Astrocyte (in vitro differentiated cells and primary cell): ENCODE measurements at regions not wholly inside any gene's neighbourhood (a gene's known extent, or its start where the extent isn't known, plus 50 kb on each side); places are given as distances from the start of the nearest gene placed in this dataset.

ENCODE experiments used
- DNase-seq: peaks from one replicate; pipeline ENCODE4 v3.0.0-alpha.2; 2010; ENCODE audit warnings: low read depth
- FAIRE-seq: peaks from 2 replicates; lab custom pipeline; 2011; peaks lifted over from hg19 to GRCh38; lab: Jason Lieb, UNC
- H2AFZ ChIP-seq: 2 replicates; pipeline ENCODE4 v1.6.0; 2012; ENCODE audit warnings: low read depth, low read length, inconsistent platforms
- H3K27ac ChIP-seq: 2 replicates; pipeline ENCODE4 v1.5.1; 2011; ENCODE audit warnings: low read depth, low read length, inconsistent platforms
- H3K27me3 ChIP-seq: 2 replicates; pipeline ENCODE4 v1.6.0; 2011; ENCODE audit warnings: low read length, inconsistent platforms; ENCODE audit not compliant: insufficient read depth
- H3K36me3 ChIP-seq: 2 replicates; pipeline ENCODE4 v1.5.1; 2011; ENCODE audit warnings: low read length, inconsistent platforms; ENCODE audit not compliant: insufficient read depth
- H3K4me1 ChIP-seq: 2 replicates; pipeline ENCODE4 v1.5.1; 2011; ENCODE audit warnings: low read length, inconsistent platforms; ENCODE audit not compliant: insufficient read depth
- H3K4me2 ChIP-seq: 2 replicates; pipeline ENCODE4 v1.6.0; 2012; ENCODE audit warnings: low read length, inconsistent platforms
- H3K4me3 ChIP-seq: 2 replicates; pipeline ENCODE4 v1.5.1; 2011; ENCODE audit warnings: low read depth, mild to moderate bottlenecking, low read length, inconsistent platforms; ENCODE audit not compliant: insufficient read depth
- H3K79me2 ChIP-seq: 2 replicates; pipeline ENCODE4 v1.6.0; 2012; ENCODE audit warnings: mild to moderate bottlenecking, low read length, inconsistent platforms; ENCODE audit not compliant: insufficient read depth
- H3K9ac ChIP-seq: 2 replicates; pipeline ENCODE4 v1.6.0; 2012; ENCODE audit warnings: mild to moderate bottlenecking, low read length, inconsistent platforms
- H3K9me3 ChIP-seq: 2 replicates; pipeline ENCODE4 v1.5.1; 2012; ENCODE audit warnings: low read depth, mild to moderate bottlenecking, low read length, inconsistent platforms; ENCODE audit not compliant: insufficient read depth
- H4K20me1 ChIP-seq: 2 replicates; pipeline ENCODE4 v1.6.0; 2012; ENCODE audit warnings: low read length, inconsistent platforms; ENCODE audit not compliant: insufficient read depth
- H3K27ac Mint-ChIP-seq: one replicate; pipeline ENCODE4 v1.8.0; 2021; ENCODE audit warnings: mild to moderate bottlenecking, mixed read lengths; ENCODE audit not compliant: unreplicated experiment
- H3K27me3 Mint-ChIP-seq: one replicate; pipeline ENCODE4 v1.8.0; 2021; ENCODE audit warnings: low read depth, mixed read lengths; ENCODE audit not compliant: unreplicated experiment
- H3K36me3 Mint-ChIP-seq: one replicate; pipeline ENCODE4 v1.8.0; 2021; ENCODE audit warnings: low read depth, mixed read lengths; ENCODE audit not compliant: unreplicated experiment
- H3K4me1 Mint-ChIP-seq: one replicate; pipeline ENCODE4 v1.8.0; 2021; ENCODE audit warnings: low read depth, mixed read lengths; ENCODE audit not compliant: unreplicated experiment
- H3K4me3 Mint-ChIP-seq: one replicate; pipeline ENCODE4 v1.8.0; 2021; ENCODE audit warnings: mild to moderate bottlenecking, moderate library complexity, mixed read lengths; ENCODE audit not compliant: unreplicated experiment
- H3K9me3 Mint-ChIP-seq: one replicate; pipeline ENCODE4 v1.8.0; 2021; ENCODE audit warnings: mild to moderate bottlenecking, mixed read lengths; ENCODE audit not compliant: unreplicated experiment
- CTCF ChIP-seq: IDR thresholded peaks from 2 replicates; pipeline ENCODE4 v1.5.1; 2011; ENCODE audit warnings: low read depth, mild to moderate bottlenecking, inconsistent platforms, low read length, moderate library complexity; ENCODE audit not compliant: insufficient read depth
- EZH2 ChIP-seq: IDR thresholded peaks from 2 replicates; pipeline ENCODE4 v1.6.1; 2012; ENCODE audit warnings: mild to moderate bottlenecking, low read length, inconsistent platforms; ENCODE audit not compliant: insufficient read depth

- DNase-seq (peak; percentile 70), FAIRE-seq (peak; percentile 47)
- Mint-ChIP-seq H3K27ac (peak overlapping the region; percentile 44), H3K4me3 (no peak overlapping the region), H3K4me1 (peaks cover 8% of the 10 kb centered on the region), H3K36me3 (no peaks in the 10 kb centered on the region), H3K9me3 (no peaks in the 10 kb centered on the region), H3K27me3 (no peaks in the 10 kb centered on the region)
- TF ChIP-seq EZH2 (no peak), CTCF (no peak)
- Histone ChIP-seq H3K4me2 (peak overlapping the region; percentile 69), H3K27ac (peak overlapping the region; percentile 73), H2AFZ (no peak overlapping the region), H3K36me3 (no peaks in the 10 kb centered on the region), H3K4me3 (no peak overlapping the region), H3K4me1 (peaks cover 6% of the 10 kb centered on the region), H3K9me3 (no peaks in the 10 kb centered on the region), H3K79me2 (no peaks in the 10 kb centered on the region), H3K9ac (peak overlapping the region; percentile 37), H3K27me3 (no peaks in the 10 kb centered on the region), H4K20me1 (no peaks in the 10 kb centered on the region)
Measured at GRCh38 chrX:11886745-11887144, 128.7 kb downstream of the MSL3 start.

DNA sequence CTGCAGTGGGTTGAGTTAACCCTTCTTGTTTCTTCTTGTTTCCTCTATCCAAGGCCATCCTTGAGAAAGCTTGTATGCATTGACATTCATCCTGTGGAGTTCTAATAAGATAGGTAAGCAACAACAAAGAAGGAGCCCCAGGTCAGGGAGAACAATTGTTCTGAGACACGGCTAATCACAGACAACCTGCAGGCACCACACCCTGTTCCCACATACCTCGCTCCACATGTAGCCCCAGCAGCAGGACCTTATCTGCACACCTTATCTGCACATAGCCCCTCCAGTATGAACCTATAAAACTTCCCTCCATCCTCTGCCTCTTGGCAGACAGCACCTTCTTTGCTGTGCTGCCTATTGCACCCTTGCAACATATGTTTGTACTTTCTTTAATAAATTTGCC is 129.1 kb downstream of the MSL3 start:
- no peaks in the 10 kb centered on the region for H4K20me1 ChIP-seq
- Mint-ChIP-seq H3K36me3 (no peaks in the 10 kb centered on the region), H3K4me1 (peaks cover 8% of the 10 kb centered on the region), H3K9me3 (no peaks in the 10 kb centered on the region), H3K4me3 (no peak overlapping the region), H3K27me3 (no peaks in the 10 kb centered on the region), H3K27ac (peak overlapping the region; percentile 44)
- peak overlapping the region; percentile 73 for H3K27ac ChIP-seq
- no peaks in the 10 kb centered on the region for H3K79me2 ChIP-seq
- H3K27me3 ChIP-seq = no peaks in the 10 kb centered on the region
- H2AFZ ChIP-seq = peak overlapping the region; percentile 26
- no peaks in the 10 kb centered on the region for H3K36me3 ChIP-seq
- no peak overlapping the region for H3K4me3 ChIP-seq
- FAIRE-seq = no peak
- no peak for DNase-seq
- peak overlapping the region; percentile 37 for H3K9ac ChIP-seq
- H3K4me1 ChIP-seq = peaks cover 6% of the 10 kb centered on the region
- no peaks in the 10 kb centered on the region for H3K9me3 ChIP-seq
- TF ChIP-seq CTCF (no peak), EZH2 (no peak)
- H3K4me2 ChIP-seq = peak overlapping the region; percentile 69

- Mint-ChIP-seq H3K36me3 (no peaks in the 10 kb centered on the region), H3K9me3 (no peaks in the 10 kb centered on the region)
Measured at GRCh38 chrX:11888421-11888820, 130.4 kb downstream of the MSL3 start.

More at GRCh38 chrX:11888421-11888820, 130.4 kb downstream of the MSL3 start:
- no peak overlapping the region for H3K4me3 ChIP-seq
- no peaks in the 10 kb centered on the region for H3K36me3 ChIP-seq
- no peak overlapping the region for H3K27ac Mint-ChIP-seq
- no peaks in the 10 kb centered on the region for H3K27me3 Mint-ChIP-seq
- TF ChIP-seq CTCF = no peak
- no peak for TF ChIP-seq EZH2
- H3K4me1 Mint-ChIP-seq = peaks cover 8% of the 10 kb centered on the region
- H3K27ac ChIP-seq = no peak overlapping the region
- no peak overlapping the region for H2AFZ ChIP-seq
- H3K9ac ChIP-seq = no peak overlapping the region
- no peak overlapping the region for H3K4me3 Mint-ChIP-seq
- FAIRE-seq (no peak), DNase-seq (no peak)
- no peaks in the 10 kb centered on the region for H3K27me3 ChIP-seq
- H3K4me1 ChIP-seq = peaks cover 6% of the 10 kb centered on the region
- H4K20me1 ChIP-seq = no peaks in the 10 kb centered on the region
- H3K79me2 ChIP-seq = no peaks in the 10 kb centered on the region
- H3K4me2 ChIP-seq = no peak overlapping the region
- H3K9me3 ChIP-seq = no peaks in the 10 kb centered on the region
